ENCODE measurements at regions not wholly inside any gene's neighbourhood (a gene's known extent, or its start where the extent isn't known, plus 50 kb on each side); places are given as distances from the start of the nearest gene placed in this dataset.

DNA sequence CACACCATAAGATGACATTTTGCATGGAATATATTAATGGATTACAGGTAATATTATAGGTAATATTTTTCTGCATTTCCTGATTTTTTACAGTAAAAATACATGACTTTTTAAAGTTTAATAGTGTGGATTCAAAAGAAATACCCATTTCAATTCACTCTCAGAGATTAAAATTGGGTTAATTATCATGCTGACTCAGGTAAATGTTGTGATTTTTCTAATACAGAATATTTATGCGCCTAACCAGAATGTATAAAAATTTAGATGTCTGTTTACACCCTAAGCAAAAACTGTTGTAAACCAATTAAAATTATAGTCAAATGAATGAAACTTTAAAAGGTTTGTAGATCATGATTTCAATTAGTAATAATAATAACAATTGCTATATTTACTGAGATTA lies 117.2 kb upstream of the FLRT2 start:
- TF ChIP-seq POLR2A (IDR thresholded peaks at IDR 0.05; ENCODE audit: low read length) (no peak), GATA1 (IDR thresholded peaks at IDR 0.05; ENCODE audit: low read depth, low read length) (no peak)

All from erythroblast (primary cell).